ENCODE measurements at regions not wholly inside any gene's neighbourhood (a gene's known extent, or its start where the extent isn't known, plus 50 kb on each side); places are given as distances from the start of the nearest gene placed in this dataset.

DNA sequence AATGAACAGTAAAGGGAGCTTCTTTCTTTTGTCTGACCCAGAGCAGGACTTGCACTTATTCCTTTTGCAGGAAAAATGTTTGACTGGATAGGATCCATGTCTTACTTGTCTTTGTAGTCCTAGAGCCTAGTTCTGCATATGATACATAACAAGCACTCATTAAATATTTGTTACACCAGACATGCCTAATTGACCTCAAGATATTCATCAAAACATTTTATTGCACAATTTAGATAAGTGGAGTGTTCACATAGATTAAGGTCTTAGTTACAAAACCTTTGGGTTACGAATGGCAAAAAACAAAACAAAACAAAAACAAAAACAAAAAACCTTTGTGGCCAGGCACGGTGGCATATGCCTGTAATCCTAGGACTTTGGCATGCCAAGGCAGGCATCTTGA, 735.8 kb upstream of the NRSN1 start:
- H3K27ac ChIP-seq: no peak overlapping the region
- H3K27me3 ChIP-seq: no peaks in the 10 kb centered on the region
- H3K9me3 ChIP-seq (replicated peaks in 1 of 3): no peaks in the 10 kb centered on the region
- intact Hi-C loops (cut with DNase I): no loop called here
- no peak for DNase-seq
- no peak overlapping the region for H3K4me3 ChIP-seq
- no peak for TF ChIP-seq POLR2A (IDR thresholded peaks at IDR 0.05)
- TF ChIP-seq, protein P1, sequence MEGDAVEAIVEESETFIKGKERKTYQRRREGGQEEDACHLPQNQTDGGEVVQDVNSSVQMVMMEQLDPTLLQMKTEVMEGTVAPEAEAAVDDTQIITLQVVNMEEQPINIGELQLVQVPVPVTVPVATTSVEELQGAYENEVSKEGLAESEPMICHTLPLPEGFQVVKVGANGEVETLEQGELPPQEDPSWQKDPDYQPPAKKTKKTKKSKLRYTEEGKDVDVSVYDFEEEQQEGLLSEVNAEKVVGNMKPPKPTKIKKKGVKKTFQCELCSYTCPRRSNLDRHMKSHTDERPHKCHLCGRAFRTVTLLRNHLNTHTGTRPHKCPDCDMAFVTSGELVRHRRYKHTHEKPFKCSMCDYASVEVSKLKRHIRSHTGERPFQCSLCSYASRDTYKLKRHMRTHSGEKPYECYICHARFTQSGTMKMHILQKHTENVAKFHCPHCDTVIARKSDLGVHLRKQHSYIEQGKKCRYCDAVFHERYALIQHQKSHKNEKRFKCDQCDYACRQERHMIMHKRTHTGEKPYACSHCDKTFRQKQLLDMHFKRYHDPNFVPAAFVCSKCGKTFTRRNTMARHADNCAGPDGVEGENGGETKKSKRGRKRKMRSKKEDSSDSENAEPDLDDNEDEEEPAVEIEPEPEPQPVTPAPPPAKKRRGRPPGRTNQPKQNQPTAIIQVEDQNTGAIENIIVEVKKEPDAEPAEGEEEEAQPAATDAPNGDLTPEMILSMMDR (IDR thresholded peaks at IDR 0.05): no peak
- H3K36me3 ChIP-seq (replicated peaks in 1 of 2): no peaks in the 10 kb centered on the region
- 71 to 82% (median 78%) methylated on average over 2 of the region's 2 CpGs for WGBS, 4 donors
- no peaks in the 10 kb centered on the region for H3K4me1 ChIP-seq (replicated peaks in 1 of 2)

DNA sequence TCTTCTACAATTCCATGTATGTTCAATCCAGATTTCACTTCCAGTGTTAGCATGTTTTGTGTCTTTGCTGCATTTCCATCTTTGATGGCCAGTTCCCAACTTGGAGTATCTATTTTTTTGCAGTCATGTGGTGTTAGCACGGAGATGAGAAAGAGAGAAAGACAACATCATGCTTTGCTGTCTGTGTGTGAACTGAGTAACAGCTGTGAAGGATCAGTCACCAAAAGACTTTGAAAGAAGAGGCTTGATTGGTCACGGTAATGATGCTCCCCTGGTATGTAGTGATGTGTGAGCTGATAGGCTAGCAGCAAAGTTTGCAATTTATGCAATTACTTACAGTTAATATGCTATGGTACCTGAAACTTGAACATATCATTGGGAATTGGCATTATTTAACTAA, 731.3 kb upstream of the NRSN1 start:
- Histone ChIP-seq H3K36me3 (replicated peaks in 1 of 2) (no peaks in the 10 kb centered on the region), H3K4me3 (no peak overlapping the region), H3K4me1 (replicated peaks in 1 of 2) (no peaks in the 10 kb centered on the region), H3K9me3 (replicated peaks in 1 of 3) (no peaks in the 10 kb centered on the region), H3K27ac (no peak overlapping the region), H3K27me3 (no peaks in the 10 kb centered on the region)
- intact Hi-C loops (cut with DNase I): no loop called here
- DNase-seq: no peak
- WGBS, 4 donors: 36 to 78% (median 59%) methylated on average over 2 of the region's 2 CpGs
- no peak for TF ChIP-seq POLR2A (IDR thresholded peaks at IDR 0.05)
- TF ChIP-seq, protein P1 (IDR thresholded peaks at IDR 0.05): no peak

DNA sequence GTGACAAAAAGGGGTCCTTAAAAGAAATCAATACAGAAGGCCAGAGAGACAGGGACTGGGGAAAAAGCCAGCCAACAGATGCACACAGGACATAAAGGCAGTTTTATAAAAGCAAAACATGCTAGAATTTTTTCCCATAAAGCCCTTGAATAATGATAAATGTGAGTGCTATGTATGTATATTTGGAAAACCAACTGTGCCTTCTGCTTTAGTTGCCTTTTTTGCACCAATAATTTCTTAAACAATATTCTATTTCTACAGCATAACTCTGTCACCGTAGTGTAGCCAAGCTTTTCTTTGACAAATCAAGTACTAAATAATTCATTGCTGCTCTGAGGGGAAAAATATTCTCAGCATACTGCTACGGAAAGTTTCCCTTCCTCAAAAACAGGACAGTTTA, 730.6 kb upstream of the NRSN1 start:
- no peak overlapping the region for H3K4me3 ChIP-seq
- no peak for DNase-seq
- H3K4me1 ChIP-seq (replicated peaks in 1 of 2): no peaks in the 10 kb centered on the region
- H3K27ac ChIP-seq: no peak overlapping the region
- WGBS, 4 donors: 52 to 80% (median 71%) methylated on average over 2 of the region's 2 CpGs
- intact Hi-C loops (cut with DNase I): no loop called here
- H3K27me3 ChIP-seq: no peaks in the 10 kb centered on the region
- no peaks in the 10 kb centered on the region for H3K36me3 ChIP-seq (replicated peaks in 1 of 2)
- TF ChIP-seq, protein P1 (IDR thresholded peaks at IDR 0.05): no peak
- no peak for TF ChIP-seq POLR2A (IDR thresholded peaks at IDR 0.05)
- H3K9me3 ChIP-seq (replicated peaks in 1 of 3): no peaks in the 10 kb centered on the region

DNA sequence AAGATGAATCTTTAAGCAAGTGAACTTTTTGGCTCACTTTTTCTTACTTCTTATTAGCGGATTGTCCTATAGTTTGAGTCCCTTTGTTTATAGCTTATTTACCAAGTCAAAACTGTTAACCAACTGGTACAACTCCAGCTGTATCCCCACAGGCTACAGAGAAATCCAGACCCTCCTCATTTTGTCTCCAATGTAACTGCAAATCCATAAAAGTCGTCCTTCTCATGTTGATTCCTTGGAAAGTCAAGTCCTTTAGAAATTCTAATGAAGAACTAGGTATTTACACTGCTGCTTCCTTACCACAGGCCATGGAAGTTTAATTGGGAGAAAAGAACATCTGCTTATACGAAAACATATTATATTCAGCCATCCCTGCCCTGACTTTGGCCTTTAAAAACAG, 729.1 kb upstream of the NRSN1 start:
- TF ChIP-seq POLR2A (IDR thresholded peaks at IDR 0.05): no peak
- TF ChIP-seq, protein P1 (IDR thresholded peaks at IDR 0.05): no peak
- DNase-seq: no peak
- Histone ChIP-seq H3K9me3 (replicated peaks in 1 of 3) (no peaks in the 10 kb centered on the region), H3K27me3 (no peaks in the 10 kb centered on the region), H3K4me1 (replicated peaks in 1 of 2) (no peaks in the 10 kb centered on the region), H3K36me3 (replicated peaks in 1 of 2) (no peaks in the 10 kb centered on the region), H3K4me3 (no peak overlapping the region), H3K27ac (no peak overlapping the region)
- intact Hi-C loops (cut with DNase I): no loop called here
- WGBS, 4 donors: 67 to 79% (median 71%) methylated on average over 3 of the region's 3 CpGs
